GM12892 (cell line): ENCODE measurements at regions not wholly inside any gene's neighbourhood (a gene's known extent, or its start where the extent isn't known, plus 50 kb on each side); places are given as distances from the start of the nearest gene placed in this dataset.
A peak's percentile ranks its signal among the peaks of the same experiment; 100 is the strongest.

ENCODE experiments used
- DNase-seq: peaks from one replicate; pipeline ENCODE4 v3.0.0; 2011; ENCODE audit not compliant: insufficient read length
- FAIRE-seq: peaks from 2 replicates; lab custom pipeline; 2011; peaks lifted over from hg19 to GRCh38; lab: Jason Lieb, UNC
- POLR2A ChIP-seq: IDR thresholded peaks from 2 replicates; pipeline ENCODE4 v1.6.1; 2011; ENCODE audit warnings: low read depth, low read length, control low read depth
- POLR2AphosphoS5 ChIP-seq: IDR thresholded peaks from 2 replicates; pipeline ENCODE4 v1.6.1; 2011; ENCODE audit warnings: low read depth, low read length, control low read depth
- TAF1 ChIP-seq: IDR thresholded peaks from 2 replicates; pipeline ENCODE4 v1.6.1; 2011; ENCODE audit warnings: low read depth, mild to moderate bottlenecking, control low read depth, low read length, borderline replicate concordance

GRCh38 chr13:79709471-79709870 lies 228.5 kb downstream of the NDFIP2 start:
- FAIRE-seq = no peak
- TF ChIP-seq POLR2AphosphoS5 (no peak), POLR2A (no peak), TAF1 (no peak)

GRCh38 chr13:79703772-79704171 lies 222.8 kb downstream of the NDFIP2 start:
- TF ChIP-seq TAF1 = no peak
- TF ChIP-seq POLR2AphosphoS5 = no peak
- TF ChIP-seq POLR2A = no peak
- DNase-seq (no peak), FAIRE-seq (no peak)

More at GRCh38 chr13:79709471-79709870, 228.5 kb downstream of the NDFIP2 start:
- DNase-seq = no peak

GRCh38 chr13:79695754-79696153 lies 214.8 kb downstream of the NDFIP2 start:
- DNase-seq (no peak), FAIRE-seq (no peak)
- TF ChIP-seq TAF1 (no peak), POLR2A (no peak), POLR2AphosphoS5 (no peak)

- FAIRE-seq (no peak), DNase-seq (no peak)
- TF ChIP-seq POLR2AphosphoS5 = no peak
- TF ChIP-seq POLR2A = no peak
- TF ChIP-seq TAF1 = no peak
Measured at GRCh38 chr13:79692846-79693245, 211.9 kb downstream of the NDFIP2 start.

- DNase-seq = no peak
- no peak for TF ChIP-seq POLR2AphosphoS5
- no peak for FAIRE-seq
Measured at GRCh38 chr13:79691826-79692225, 210.9 kb downstream of the NDFIP2 start.

GRCh38 chr13:79688741-79689140 lies 207.8 kb downstream of the NDFIP2 start:
- TF ChIP-seq POLR2AphosphoS5 (no peak), TAF1 (no peak), POLR2A (no peak)
- FAIRE-seq = no peak
- no peak for DNase-seq

GRCh38 chr13:79686441-79686840 lies 205.5 kb downstream of the NDFIP2 start:
- no peak for FAIRE-seq
- TF ChIP-seq POLR2A (no peak), TAF1 (no peak), POLR2AphosphoS5 (no peak)

GRCh38 chr13:79684371-79684770 lies 203.4 kb downstream of the NDFIP2 start:
- no peak for TF ChIP-seq TAF1
- no peak for TF ChIP-seq POLR2AphosphoS5
- TF ChIP-seq POLR2A = no peak
- DNase-seq (no peak), FAIRE-seq (no peak)

More at GRCh38 chr13:79686441-79686840, 205.5 kb downstream of the NDFIP2 start:
- DNase-seq = no peak

- FAIRE-seq (no peak), DNase-seq (no peak)
- TF ChIP-seq TAF1 (no peak), POLR2A (no peak), POLR2AphosphoS5 (no peak)
Measured at GRCh38 chr13:79682164-79682563, 201.2 kb downstream of the NDFIP2 start.

GRCh38 chr13:79681069-79681468 lies 200.1 kb downstream of the NDFIP2 start:
- TF ChIP-seq POLR2AphosphoS5 (no peak), TAF1 (no peak), POLR2A (no peak)
- no peak for DNase-seq
- no peak for FAIRE-seq

GRCh38 chr13:79680485-79680884 lies 199.5 kb downstream of the NDFIP2 start:
- DNase-seq (no peak), FAIRE-seq (no peak)
- no peak for TF ChIP-seq POLR2AphosphoS5
- TF ChIP-seq POLR2A = no peak
- TF ChIP-seq TAF1 = no peak

GRCh38 chr13:79679334-79679733 lies 198.4 kb downstream of the NDFIP2 start:
- FAIRE-seq = peak; percentile 14
- DNase-seq = no peak
- no peak for TF ChIP-seq POLR2A
- TF ChIP-seq TAF1 = no peak
- TF ChIP-seq POLR2AphosphoS5 = no peak

GRCh38 chr13:79678100-79678499 lies 197.1 kb downstream of the NDFIP2 start:
- TF ChIP-seq POLR2A = no peak
- TF ChIP-seq POLR2AphosphoS5 = no peak
- no peak for TF ChIP-seq TAF1
- FAIRE-seq (no peak), DNase-seq (no peak)
